Suprapubic skin (tissue), 3 donors: ENCODE measurements at regions not wholly inside any gene's neighbourhood (a gene's known extent, or its start where the extent isn't known, plus 50 kb on each side); places are given as distances from the start of the nearest gene placed in this dataset.

Source experiments
- EP300 ChIP-seq: sonication (generic); formaldehyde crosslinking; IDR thresholded peaks from one replicate; pipeline ENCODE4 v1.6.1; 2017; ENCODE audit warnings: antibody characterized with exemption
- POLR2A ChIP-seq, 2 donors: fragments of 450-650 bp; IDR thresholded peaks; one replicate each; pipeline ENCODE4 v1.6.1; 2017; ENCODE audit warnings: antibody characterized with exemption in 2 of 2, mild to moderate bottlenecking in 2 of 2, moderate library complexity in 2 of 2
- TF ChIP-seq, protein P1 (sequence below), 2 donors: fragments of 200-600 bp in 1 of 2; fragments of 450-650 bp in 1 of 2; sonication (generic) in 1 of 2; IDR thresholded peaks; one replicate each; pipeline ENCODE4 v1.5.1; 2016 to 2019; ENCODE audit warnings: antibody characterized with exemption in 2 of 2, mild to moderate bottlenecking in 1 of 2, moderate library complexity in 1 of 2

DNA sequence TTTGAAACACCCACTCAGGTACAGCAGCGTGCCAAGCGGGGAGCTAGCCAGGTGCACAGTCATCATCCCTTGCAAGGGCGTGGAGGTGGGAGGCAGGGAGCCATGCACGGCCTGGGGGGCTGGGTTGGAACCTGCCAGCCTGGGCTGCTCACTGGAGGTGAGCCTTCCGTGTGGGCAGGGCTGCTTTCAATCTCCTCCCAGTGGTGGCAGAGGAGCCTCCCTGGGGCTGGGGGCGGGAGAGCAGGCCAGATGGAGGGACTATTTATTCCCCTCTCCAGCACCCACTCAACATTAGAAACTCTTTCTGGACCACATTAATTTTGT lies 90.3 kb downstream of the KATNIP start:
- TF ChIP-seq POLR2A (IDR thresholded peaks at IDR 0.05) (no peak), EP300 (no peak)
- TF ChIP-seq, protein P1, sequence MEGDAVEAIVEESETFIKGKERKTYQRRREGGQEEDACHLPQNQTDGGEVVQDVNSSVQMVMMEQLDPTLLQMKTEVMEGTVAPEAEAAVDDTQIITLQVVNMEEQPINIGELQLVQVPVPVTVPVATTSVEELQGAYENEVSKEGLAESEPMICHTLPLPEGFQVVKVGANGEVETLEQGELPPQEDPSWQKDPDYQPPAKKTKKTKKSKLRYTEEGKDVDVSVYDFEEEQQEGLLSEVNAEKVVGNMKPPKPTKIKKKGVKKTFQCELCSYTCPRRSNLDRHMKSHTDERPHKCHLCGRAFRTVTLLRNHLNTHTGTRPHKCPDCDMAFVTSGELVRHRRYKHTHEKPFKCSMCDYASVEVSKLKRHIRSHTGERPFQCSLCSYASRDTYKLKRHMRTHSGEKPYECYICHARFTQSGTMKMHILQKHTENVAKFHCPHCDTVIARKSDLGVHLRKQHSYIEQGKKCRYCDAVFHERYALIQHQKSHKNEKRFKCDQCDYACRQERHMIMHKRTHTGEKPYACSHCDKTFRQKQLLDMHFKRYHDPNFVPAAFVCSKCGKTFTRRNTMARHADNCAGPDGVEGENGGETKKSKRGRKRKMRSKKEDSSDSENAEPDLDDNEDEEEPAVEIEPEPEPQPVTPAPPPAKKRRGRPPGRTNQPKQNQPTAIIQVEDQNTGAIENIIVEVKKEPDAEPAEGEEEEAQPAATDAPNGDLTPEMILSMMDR (IDR thresholded peaks at IDR 0.05): no peak
